GM23338 (cell line): ENCODE measurements at regions not wholly inside any gene's neighbourhood (a gene's known extent, or its start where the extent isn't known, plus 50 kb on each side); places are given as distances from the start of the nearest gene placed in this dataset.

Source experiments
- JUNB ChIP-seq: IDR thresholded peaks from one replicate; pipeline ENCODE4 v1.6.1; 2016; ENCODE audit warnings: antibody characterized with exemption; ENCODE audit not compliant: unreplicated experiment
- NANOG ChIP-seq: IDR thresholded peaks from 2 replicates; pipeline ENCODE4 v1.6.1; 2016; ENCODE audit warnings: antibody characterized with exemption, borderline replicate concordance
- POLR2AphosphoS5 ChIP-seq: IDR thresholded peaks from 2 replicates; pipeline ENCODE4 v1.6.1; 2016; ENCODE audit warnings: antibody characterized with exemption, low read depth
- STAT1 ChIP-seq: IDR thresholded peaks from one replicate; pipeline ENCODE4 v1.6.1; 2016; ENCODE audit warnings: antibody characterized with exemption; ENCODE audit not compliant: unreplicated experiment
- ZNF331 ChIP-seq: fragments of 250-450 bp; sonication (Bioruptor Pico); IDR thresholded peaks from 2 replicates; pipeline ENCODE4 v1.5.0; 2020; ENCODE audit warnings: low read depth, mild to moderate bottlenecking, moderate library complexity
- ZNF462 ChIP-seq: fragments of 250-450 bp; sonication (Bioruptor Pico); IDR thresholded peaks from 2 replicates; pipeline ENCODE4 v1.5.0; 2020; ENCODE audit warnings: mild to moderate bottlenecking, moderate library complexity
- TF ChIP-seq, protein P1 (sequence below), 2 experiments: fragments of 200-600 bp in 1 of 2; sonication (generic) in 1 of 2; conservative IDR thresholded peaks; 2 replicates each; pipeline versions ENCODE4 v1.5.1 to v1.6.1; 2016 to 2017; ENCODE audit warnings: antibody characterized with exemption in 2 of 2, low read depth in 2 of 2, mild to moderate bottlenecking in 2 of 2, moderate library complexity in 1 of 2

- TF ChIP-seq ZNF462 (CRISPR knock-in tag): no peak
- TF ChIP-seq, protein P1, sequence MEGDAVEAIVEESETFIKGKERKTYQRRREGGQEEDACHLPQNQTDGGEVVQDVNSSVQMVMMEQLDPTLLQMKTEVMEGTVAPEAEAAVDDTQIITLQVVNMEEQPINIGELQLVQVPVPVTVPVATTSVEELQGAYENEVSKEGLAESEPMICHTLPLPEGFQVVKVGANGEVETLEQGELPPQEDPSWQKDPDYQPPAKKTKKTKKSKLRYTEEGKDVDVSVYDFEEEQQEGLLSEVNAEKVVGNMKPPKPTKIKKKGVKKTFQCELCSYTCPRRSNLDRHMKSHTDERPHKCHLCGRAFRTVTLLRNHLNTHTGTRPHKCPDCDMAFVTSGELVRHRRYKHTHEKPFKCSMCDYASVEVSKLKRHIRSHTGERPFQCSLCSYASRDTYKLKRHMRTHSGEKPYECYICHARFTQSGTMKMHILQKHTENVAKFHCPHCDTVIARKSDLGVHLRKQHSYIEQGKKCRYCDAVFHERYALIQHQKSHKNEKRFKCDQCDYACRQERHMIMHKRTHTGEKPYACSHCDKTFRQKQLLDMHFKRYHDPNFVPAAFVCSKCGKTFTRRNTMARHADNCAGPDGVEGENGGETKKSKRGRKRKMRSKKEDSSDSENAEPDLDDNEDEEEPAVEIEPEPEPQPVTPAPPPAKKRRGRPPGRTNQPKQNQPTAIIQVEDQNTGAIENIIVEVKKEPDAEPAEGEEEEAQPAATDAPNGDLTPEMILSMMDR (conservative IDR thresholded peaks at IDR 0.05; ENCODE audit: low read depth in 2 of 2): no peak
- TF ChIP-seq JUNB: no peak
- no peak for TF ChIP-seq STAT1
- TF ChIP-seq POLR2AphosphoS5: no peak
- no peak for TF ChIP-seq ZNF331 (CRISPR knock-in tag)
- no peak for TF ChIP-seq NANOG
Measured at GRCh38 chr13:76014406-76015318, 378.5 kb downstream of the LMO7 start (continued).
